Mesendoderm (in vitro differentiated cells): ENCODE measurements at regions not wholly inside any gene's neighbourhood (a gene's known extent, or its start where the extent isn't known, plus 50 kb on each side); places are given as distances from the start of the nearest gene placed in this dataset.

Experiments used
- DNase-seq: peaks from one replicate; pipeline ENCODE4 v3.0.0; 2013
- H2AK5ac ChIP-seq: 2 replicates; pipeline ENCODE4 v1.6.1; 2013; ENCODE audit warnings: low read length, inconsistent platforms
- H2BK120ac ChIP-seq: 2 replicates; pipeline ENCODE4 v1.6.1; 2013; ENCODE audit warnings: low read depth, mild to moderate bottlenecking, low read length, moderate library complexity, mixed read lengths
- H2BK15ac ChIP-seq: replicated peaks from 2 replicates; pipeline ENCODE4 v1.6.1; 2013; ENCODE audit warnings: low read depth, mild to moderate bottlenecking, moderate library complexity
- H2BK5ac ChIP-seq: 2 replicates; pipeline ENCODE4 v1.6.1; 2013; ENCODE audit warnings: low read length, inconsistent platforms
- H3K18ac ChIP-seq: 2 replicates; pipeline ENCODE4 v1.6.1; 2013; ENCODE audit warnings: mild to moderate bottlenecking, low read length, mixed read lengths
- H3K23ac ChIP-seq: one replicate; pipeline ENCODE4 v1.6.1; 2013; ENCODE audit warnings: low read length
- H3K27ac ChIP-seq: 2 replicates; pipeline ENCODE4 v1.5.1; 2013; ENCODE audit warnings: low read depth, mild to moderate bottlenecking, inconsistent platforms, low read length, moderate library complexity
- H3K27me3 ChIP-seq: 2 replicates; pipeline ENCODE4 v1.6.1; 2013; ENCODE audit warnings: low read length, control low read depth, mild to moderate bottlenecking, inconsistent platforms; ENCODE audit not compliant: insufficient read depth, poor library complexity
- H3K36me3 ChIP-seq: 2 replicates; pipeline ENCODE4 v1.6.1; 2013; ENCODE audit warnings: low read length, inconsistent platforms; ENCODE audit not compliant: control insufficient read depth, insufficient read depth
- H3K4ac ChIP-seq: one replicate; pipeline ENCODE4 v1.6.1; 2013; ENCODE audit warnings: low read depth, mild to moderate bottlenecking, low read length, moderate library complexity
- H3K4me1 ChIP-seq: 2 replicates; pipeline ENCODE4 v1.6.1; 2013; ENCODE audit warnings: low read depth, low read length, inconsistent platforms; ENCODE audit not compliant: control insufficient read depth
- H3K4me2 ChIP-seq: 2 replicates; pipeline ENCODE4 v1.6.1; 2013; ENCODE audit warnings: low read length
- H3K4me3 ChIP-seq: 2 replicates; pipeline ENCODE4 v1.5.1; 2013; ENCODE audit warnings: mild to moderate bottlenecking, low read length
- H3K56ac ChIP-seq: one replicate; pipeline ENCODE4 v1.6.1; 2013; ENCODE audit warnings: low read length
- H3K79me1 ChIP-seq: 2 replicates; pipeline ENCODE4 v1.6.1; 2013; ENCODE audit warnings: low read length, inconsistent platforms
- H3K79me2 ChIP-seq: 2 replicates; pipeline ENCODE4 v1.6.1; 2013; ENCODE audit warnings: mild to moderate bottlenecking, low read length; ENCODE audit not compliant: control insufficient read depth, insufficient read depth
- H3K9ac ChIP-seq: 2 replicates; pipeline ENCODE4 v1.6.1; 2013; ENCODE audit warnings: low read length, inconsistent platforms
- H4K5ac ChIP-seq: one replicate; pipeline ENCODE4 v1.6.1; 2013; ENCODE audit warnings: low read length
- H4K8ac ChIP-seq: one replicate; pipeline ENCODE4 v1.6.1; 2013; ENCODE audit warnings: low read depth, mild to moderate bottlenecking, control low read depth, low read length, moderate library complexity
- WGBS: extraction: QIAGEN DNeasy Blood & Tissue Kit; methylation state at CpG from one replicate; pipeline ENCODE4 v1.1.7; 2013; ENCODE audit warnings: low lambda C conversion rate, missing lambda C conversion rate; ENCODE audit not compliant: insufficient coverage; ENCODE audit errors: extremely low coverage; 5-methylcytosine and 5-hydroxymethylcytosine counted together

GRCh38 chr3:16060358-16060852 lies 114.1 kb upstream of the GALNT15 start:
- no peak overlapping the region for H3K4me2 ChIP-seq
- no peaks in the 10 kb centered on the region for H3K4me1 ChIP-seq
- no peak overlapping the region for H4K8ac ChIP-seq
- peak; percentile 97 for DNase-seq
- no peak overlapping the region for H2AK5ac ChIP-seq
- H3K79me2 ChIP-seq = no peaks in the 10 kb centered on the region
- H2BK120ac ChIP-seq = no peak overlapping the region
- H3K4me3 ChIP-seq = no peak overlapping the region
- no peaks in the 10 kb centered on the region for H3K79me1 ChIP-seq
- no peak overlapping the region for H3K27ac ChIP-seq
- no peak overlapping the region for H2BK5ac ChIP-seq
- H3K18ac ChIP-seq = no peak overlapping the region
- H2BK15ac ChIP-seq = no peak overlapping the region
- no peak overlapping the region for H3K23ac ChIP-seq
- no peaks in the 10 kb centered on the region for H3K36me3 ChIP-seq
- H3K9ac ChIP-seq = no peak overlapping the region
- H4K5ac ChIP-seq = no peak overlapping the region
- no peaks in the 10 kb centered on the region for H3K27me3 ChIP-seq
- no CpG with 5 or more reads among the region's 4 CpGs for WGBS
- no peak overlapping the region for H3K56ac ChIP-seq
- H3K4ac ChIP-seq = no peak overlapping the region

GRCh38 chr3:16060945-16061344 lies 113.5 kb upstream of the GALNT15 start:
- Histone ChIP-seq H2AK5ac (no peak overlapping the region), H3K27ac (no peak overlapping the region), H2BK5ac (no peak overlapping the region), H2BK120ac (no peak overlapping the region), H3K4me2 (no peak overlapping the region), H2BK15ac (no peak overlapping the region), H3K79me1 (no peaks in the 10 kb centered on the region), H4K8ac (no peak overlapping the region), H3K36me3 (no peaks in the 10 kb centered on the region), H3K79me2 (no peaks in the 10 kb centered on the region), H3K4ac (no peak overlapping the region), H3K23ac (no peak overlapping the region), H4K5ac (no peak overlapping the region), H3K18ac (no peak overlapping the region), H3K9ac (no peak overlapping the region), H3K4me1 (no peaks in the 10 kb centered on the region), H3K27me3 (no peaks in the 10 kb centered on the region), H3K4me3 (no peak overlapping the region), H3K56ac (no peak overlapping the region)
- no CpG with 5 or more reads among the region's 1 CpG for WGBS
- peak; percentile 37 for DNase-seq

- Histone ChIP-seq H3K36me3 (no peaks in the 10 kb centered on the region), H3K23ac (no peak overlapping the region), H3K4me2 (no peak overlapping the region), H2BK5ac (no peak overlapping the region), H3K9ac (no peak overlapping the region), H3K27ac (no peak overlapping the region), H3K4me3 (no peak overlapping the region), H3K4ac (no peak overlapping the region), H2BK15ac (no peak overlapping the region), H3K79me2 (no peaks in the 10 kb centered on the region), H3K4me1 (no peaks in the 10 kb centered on the region), H3K56ac (no peak overlapping the region), H3K79me1 (no peaks in the 10 kb centered on the region), H2BK120ac (no peak overlapping the region), H4K8ac (no peak overlapping the region), H3K27me3 (no peaks in the 10 kb centered on the region), H3K18ac (no peak overlapping the region), H4K5ac (no peak overlapping the region), H2AK5ac (no peak overlapping the region)
- WGBS = no CpG with 5 or more reads among the region's 2 CpGs
- DNase-seq = no peak
Measured at GRCh38 chr3:16061491-16061890, 113.0 kb upstream of the GALNT15 start.

GRCh38 chr3:16063603-16064002 lies 110.9 kb upstream of the GALNT15 start:
- DNase-seq = no peak
- no peak overlapping the region for H2BK15ac ChIP-seq
- H3K27me3 ChIP-seq = no peaks in the 10 kb centered on the region
- no peak overlapping the region for H3K4ac ChIP-seq
- no peak overlapping the region for H3K18ac ChIP-seq
- no peak overlapping the region for H4K5ac ChIP-seq
- H3K79me2 ChIP-seq = no peaks in the 10 kb centered on the region
- H3K4me3 ChIP-seq = no peak overlapping the region
- no peak overlapping the region for H4K8ac ChIP-seq
- H3K23ac ChIP-seq = no peak overlapping the region
- no peak overlapping the region for H3K56ac ChIP-seq
- H2BK120ac ChIP-seq = no peak overlapping the region
- H2BK5ac ChIP-seq = no peak overlapping the region
- no peaks in the 10 kb centered on the region for H3K4me1 ChIP-seq
- H3K27ac ChIP-seq = no peak overlapping the region
- no peak overlapping the region for H3K9ac ChIP-seq
- no peak overlapping the region for H3K4me2 ChIP-seq
- H3K36me3 ChIP-seq = no peaks in the 10 kb centered on the region
- H2AK5ac ChIP-seq = no peak overlapping the region
- WGBS = no CpG with 5 or more reads among the region's 2 CpGs
- no peaks in the 10 kb centered on the region for H3K79me1 ChIP-seq

- Histone ChIP-seq H3K4me2 (no peak overlapping the region), H3K79me1 (no peaks in the 10 kb centered on the region), H3K56ac (no peak overlapping the region), H3K36me3 (no peaks in the 10 kb centered on the region), H2BK5ac (no peak overlapping the region), H3K4ac (no peak overlapping the region), H3K18ac (no peak overlapping the region), H2BK15ac (no peak overlapping the region), H4K8ac (no peak overlapping the region), H3K79me2 (no peaks in the 10 kb centered on the region), H4K5ac (no peak overlapping the region), H3K9ac (no peak overlapping the region), H3K23ac (no peak overlapping the region), H2BK120ac (no peak overlapping the region), H3K27me3 (no peaks in the 10 kb centered on the region), H2AK5ac (no peak overlapping the region), H3K4me3 (no peak overlapping the region), H3K27ac (no peak overlapping the region), H3K4me1 (no peaks in the 10 kb centered on the region)
- no peak for DNase-seq
- WGBS = no CpG with 5 or more reads among the region's 3 CpGs
Measured at GRCh38 chr3:16064642-16065414, 109.7 kb upstream of the GALNT15 start.

- Histone ChIP-seq H3K56ac (no peak overlapping the region), H3K4ac (no peak overlapping the region), H3K4me2 (no peak overlapping the region), H3K27me3 (no peaks in the 10 kb centered on the region), H2BK5ac (no peak overlapping the region), H4K5ac (no peak overlapping the region), H2BK15ac (no peak overlapping the region), H3K9ac (no peak overlapping the region), H3K79me2 (no peaks in the 10 kb centered on the region), H3K27ac (no peak overlapping the region), H3K79me1 (no peaks in the 10 kb centered on the region), H3K4me3 (no peak overlapping the region), H3K18ac (no peak overlapping the region), H3K36me3 (no peaks in the 10 kb centered on the region), H2BK120ac (no peak overlapping the region), H4K8ac (no peak overlapping the region), H3K23ac (no peak overlapping the region), H2AK5ac (no peak overlapping the region), H3K4me1 (no peaks in the 10 kb centered on the region)
- no peak for DNase-seq
- WGBS = no CpG with 5 or more reads among the region's 1 CpG
Measured at GRCh38 chr3:16066545-16066944, 107.9 kb upstream of the GALNT15 start.
